CD4-positive, alpha-beta T cell (primary cell): ENCODE measurements at regions not wholly inside any gene's neighbourhood (a gene's known extent, or its start where the extent isn't known, plus 50 kb on each side); places are given as distances from the start of the nearest gene placed in this dataset.

Experiments
- ATAC-seq: fragments of 200-7000 bp; cut with Tn5 transposase; one replicate; pipeline ENCODE4 v1.10.0; 2022; ENCODE audit warnings: mild to moderate bottlenecking; ENCODE audit not compliant: poor library complexity
- CTCF ChIA-PET: fragments of 350-600 bp; sonication (Branson Sonifier 250); formaldehyde crosslinking; loops from one replicate; lab custom pipeline; 2021; ENCODE audit warnings: antibody characterized with exemption, inconsistent platforms; lab: Charles Lee
- POLR2A ChIA-PET: fragments of 350-600 bp; sonication (Branson Sonifier 250); formaldehyde crosslinking; loops from one replicate; lab custom pipeline; 2021; ENCODE audit warnings: antibody characterized with exemption, inconsistent platforms; lab: Charles Lee
- DNase-seq, 14 experiments: peaks; one replicate each; pipeline ENCODE4 v3.0.0-alpha.2; 2013 to 2020; ENCODE audit warnings: mixed read lengths in 2 of 14
- H3K27ac ChIP-seq, 2 donors: one replicate each; pipeline versions ENCODE4 v1.5.1 to v1.7.0; 2013; ENCODE audit warnings: low read length in 2 of 2, low read depth in 1 of 2, mild to moderate bottlenecking in 1 of 2
- H3K27me3 ChIP-seq, 2 experiments: 1 replicate in 1 of 2; 2 replicates in 1 of 2; pipeline versions ENCODE4 v1.6.1 to v1.7.0; 2013; ENCODE audit warnings: low read length in 2 of 2, control low read depth in 1 of 2, mild to moderate bottlenecking in 1 of 2, moderate library complexity in 1 of 2; ENCODE audit not compliant: insufficient read depth in 2 of 2, control insufficient read depth in 1 of 2
- H3K36me3 ChIP-seq: one replicate; pipeline ENCODE4 v1.6.1; 2013; ENCODE audit warnings: low read length, control low read depth; ENCODE audit not compliant: insufficient read depth
- H3K4me1 ChIP-seq: one replicate; pipeline ENCODE4 v1.6.1; 2013; ENCODE audit warnings: low read length, control low read depth; ENCODE audit not compliant: insufficient read depth
- H3K4me3 ChIP-seq: one replicate; pipeline ENCODE4 v1.5.1; 2013; ENCODE audit warnings: mild to moderate bottlenecking, low read length, moderate library complexity
- H3K9me3 ChIP-seq, 2 experiments: 1 replicate in 1 of 2; 2 replicates in 1 of 2; pipeline versions ENCODE4 v1.6.1 to v1.7.0; 2013; ENCODE audit warnings: low read length in 2 of 2, mild to moderate bottlenecking in 2 of 2, control low read depth in 1 of 2, moderate library complexity in 1 of 2; ENCODE audit not compliant: control insufficient read depth in 1 of 2, insufficient read depth in 1 of 2
- H3K27ac Mint-ChIP-seq: one replicate; pipeline ENCODE4 v1.8.0; 2020; ENCODE audit warnings: mixed read lengths
- H3K27me3 Mint-ChIP-seq: one replicate; pipeline ENCODE4 v1.8.0; 2021; ENCODE audit warnings: mixed read lengths
- H3K36me3 Mint-ChIP-seq: one replicate; pipeline ENCODE4 v1.8.0; 2021; ENCODE audit warnings: low read depth, mixed read lengths
- H3K4me1 Mint-ChIP-seq: one replicate; pipeline ENCODE4 v1.8.0; 2021; ENCODE audit warnings: low read depth, mixed read lengths
- H3K4me3 Mint-ChIP-seq: one replicate; pipeline ENCODE4 v1.8.0; 2020; ENCODE audit warnings: mild to moderate bottlenecking, mixed read lengths
- H3K9me3 Mint-ChIP-seq: one replicate; pipeline ENCODE4 v1.8.0; 2020; ENCODE audit warnings: mixed read lengths
- intact Hi-C, 2 experiments: fragments of 100-400 bp; cut with DNase I in 1 of 2; cut with micrococcal nuclease in 1 of 2; formaldehyde crosslinking; loops; one replicate each; pipeline versions ENCODE4 v1.15.1 to v1.9.0; 2023 to 2025; cut with DNase I, micrococcal nuclease
- TF ChIP-seq, protein P1 (sequence below): fragments of 200-600 bp; IDR thresholded peaks from one replicate; pipeline ENCODE4 v1.8.0; 2022; ENCODE audit warnings: antibody characterized with exemption, mild to moderate bottlenecking

GRCh38 chr1:222117809-222118208 is 375.9 kb upstream of the DUSP10 start:
- Mint-ChIP-seq H3K27me3 (peaks cover 10% of the 10 kb centered on the region), H3K9me3 (no peaks in the 10 kb centered on the region), H3K36me3 (no peaks in the 10 kb centered on the region), H3K4me3 (no peak overlapping the region), H3K4me1 (no peaks in the 10 kb centered on the region), H3K27ac (no peak overlapping the region)
- Histone ChIP-seq H3K27me3 (no peaks in the 10 kb centered on the region), H3K27ac (no peak overlapping the region), H3K36me3 (no peaks in the 10 kb centered on the region), H3K4me3 (no peak overlapping the region), H3K9me3 (no peaks in the 10 kb centered on the region), H3K4me1 (no peaks in the 10 kb centered on the region)
- ChIA-PET POLR2A (no interaction called here), CTCF (no interaction called here)
- TF ChIP-seq, protein P1, sequence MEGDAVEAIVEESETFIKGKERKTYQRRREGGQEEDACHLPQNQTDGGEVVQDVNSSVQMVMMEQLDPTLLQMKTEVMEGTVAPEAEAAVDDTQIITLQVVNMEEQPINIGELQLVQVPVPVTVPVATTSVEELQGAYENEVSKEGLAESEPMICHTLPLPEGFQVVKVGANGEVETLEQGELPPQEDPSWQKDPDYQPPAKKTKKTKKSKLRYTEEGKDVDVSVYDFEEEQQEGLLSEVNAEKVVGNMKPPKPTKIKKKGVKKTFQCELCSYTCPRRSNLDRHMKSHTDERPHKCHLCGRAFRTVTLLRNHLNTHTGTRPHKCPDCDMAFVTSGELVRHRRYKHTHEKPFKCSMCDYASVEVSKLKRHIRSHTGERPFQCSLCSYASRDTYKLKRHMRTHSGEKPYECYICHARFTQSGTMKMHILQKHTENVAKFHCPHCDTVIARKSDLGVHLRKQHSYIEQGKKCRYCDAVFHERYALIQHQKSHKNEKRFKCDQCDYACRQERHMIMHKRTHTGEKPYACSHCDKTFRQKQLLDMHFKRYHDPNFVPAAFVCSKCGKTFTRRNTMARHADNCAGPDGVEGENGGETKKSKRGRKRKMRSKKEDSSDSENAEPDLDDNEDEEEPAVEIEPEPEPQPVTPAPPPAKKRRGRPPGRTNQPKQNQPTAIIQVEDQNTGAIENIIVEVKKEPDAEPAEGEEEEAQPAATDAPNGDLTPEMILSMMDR = no peak
- no peak for ATAC-seq
- DNase-seq = no peak
- intact Hi-C loops = no loop called here

- H3K27ac Mint-ChIP-seq = no peak overlapping the region
- no peaks in the 10 kb centered on the region for H3K36me3 ChIP-seq
- H3K36me3 Mint-ChIP-seq = no peaks in the 10 kb centered on the region
- H3K9me3 Mint-ChIP-seq = no peaks in the 10 kb centered on the region
- no peaks in the 10 kb centered on the region for H3K4me1 Mint-ChIP-seq
- DNase-seq = no peak
- no peaks in the 10 kb centered on the region for H3K9me3 ChIP-seq
- peaks cover 5% of the 10 kb centered on the region for H3K27me3 Mint-ChIP-seq
- no peaks in the 10 kb centered on the region for H3K4me1 ChIP-seq
- TF ChIP-seq, protein P1 = no peak
- intact Hi-C loops = no loop called here
- CTCF ChIA-PET = no interaction called here
- no peak overlapping the region for H3K4me3 Mint-ChIP-seq
- no peak for ATAC-seq
- H3K27ac ChIP-seq = no peak overlapping the region
- no peaks in the 10 kb centered on the region for H3K27me3 ChIP-seq
- H3K4me3 ChIP-seq = no peak overlapping the region
- POLR2A ChIA-PET = no interaction called here
Measured at GRCh38 chr1:222114536-222115156, 372.8 kb upstream of the DUSP10 start.

DNA sequence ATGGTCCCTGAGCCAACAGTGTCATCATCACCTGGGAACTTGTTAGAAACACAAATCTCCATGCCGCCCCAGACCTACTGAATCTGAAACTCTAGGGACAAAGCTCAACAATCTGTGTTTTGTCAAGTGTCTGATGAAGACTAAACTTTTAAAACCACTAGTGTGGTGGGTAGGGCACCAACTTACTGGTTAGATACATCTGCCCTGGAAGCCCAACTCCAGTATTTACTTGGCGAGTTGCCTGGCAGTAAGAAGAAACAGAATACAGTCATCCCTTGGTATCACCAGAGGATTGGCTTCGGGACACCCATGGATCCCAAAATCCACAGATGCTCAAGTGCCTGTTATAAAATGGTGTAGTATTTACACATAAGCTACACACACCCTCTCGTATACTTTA is 367.9 kb upstream of the DUSP10 start:
- no peaks in the 10 kb centered on the region for H3K36me3 Mint-ChIP-seq
- POLR2A ChIA-PET = no interaction called here
- no peaks in the 10 kb centered on the region for H3K9me3 ChIP-seq

More for the DNA sequence above, 367.9 kb upstream of the DUSP10 start:
- H3K4me1 ChIP-seq = no peaks in the 10 kb centered on the region
- TF ChIP-seq, protein P1 = no peak
- no peaks in the 10 kb centered on the region for H3K9me3 Mint-ChIP-seq
- H3K27ac Mint-ChIP-seq = no peak overlapping the region
- ATAC-seq = no peak
- CTCF ChIA-PET = no interaction called here
- H3K4me1 Mint-ChIP-seq = no peaks in the 10 kb centered on the region
- no peak for DNase-seq
- H3K27ac ChIP-seq = no peak overlapping the region
- intact Hi-C loops = no loop called here
- no peaks in the 10 kb centered on the region for H3K36me3 ChIP-seq
- no peak overlapping the region for H3K4me3 ChIP-seq
- H3K27me3 Mint-ChIP-seq = no peaks in the 10 kb centered on the region
- H3K4me3 Mint-ChIP-seq = no peak overlapping the region
- no peaks in the 10 kb centered on the region for H3K27me3 ChIP-seq
